Stimulated activated CD4-positive, alpha-beta T cell treated with anti-CD3 and anti-CD28 coated beads, Interleukin-2, amount 100 ng/mL, for 24 hours (primary cell): ENCODE measurements at regions not wholly inside any gene's neighbourhood (a gene's known extent, or its start where the extent isn't known, plus 50 kb on each side); places are given as distances from the start of the nearest gene placed in this dataset.

Experiments
- DNase-seq, 2 donors: peaks; one replicate each; pipeline ENCODE4 v3.0.0-alpha.2; 2020

GRCh38 chr13:82938644-82939043 lies 943.6 kb downstream of the SLITRK1 start:
- DNase-seq = no peak

DNA sequence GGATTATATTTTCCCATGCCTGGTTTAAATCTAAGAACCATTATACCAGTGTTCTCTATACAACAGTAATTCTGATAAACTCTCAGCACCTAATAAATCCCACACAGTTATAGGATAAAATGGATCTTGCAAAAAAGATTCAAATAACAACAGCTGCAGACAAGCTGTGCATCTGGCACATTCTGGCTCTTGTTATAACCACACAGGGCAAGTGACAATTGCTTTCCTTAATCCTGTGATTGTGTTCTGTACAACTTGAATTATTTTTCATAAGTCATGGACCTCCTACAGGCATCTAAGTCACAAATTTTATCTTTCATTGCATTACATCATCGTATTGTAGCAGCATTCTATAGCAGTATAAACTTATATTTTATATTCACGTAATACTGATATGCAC lies 948.3 kb downstream of the SLITRK1 start:
- DNase-seq = no peak

GRCh38 chr13:82925114-82925513 lies 957.2 kb downstream of the SLITRK1 start:
- no peak for DNase-seq

DNA sequence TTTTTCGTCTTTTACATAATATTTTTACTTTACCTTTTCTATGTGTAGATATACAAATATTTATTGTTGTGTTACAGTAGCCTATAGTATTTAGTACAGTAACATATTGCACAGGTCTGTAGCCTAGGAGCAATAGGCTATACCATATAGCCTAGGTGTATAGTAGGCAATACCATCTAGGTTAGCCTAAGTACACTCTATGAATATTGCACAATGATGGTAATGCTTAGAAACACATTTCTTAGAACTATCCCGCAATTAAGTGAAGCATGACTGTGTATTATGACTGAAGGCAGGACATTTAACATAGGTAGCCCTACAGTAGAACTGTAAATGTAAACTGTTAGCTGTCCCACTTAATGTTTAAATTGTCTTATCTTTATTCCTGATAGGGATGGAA lies 964.3 kb downstream of the SLITRK1 start:
- no peak for DNase-seq

DNA sequence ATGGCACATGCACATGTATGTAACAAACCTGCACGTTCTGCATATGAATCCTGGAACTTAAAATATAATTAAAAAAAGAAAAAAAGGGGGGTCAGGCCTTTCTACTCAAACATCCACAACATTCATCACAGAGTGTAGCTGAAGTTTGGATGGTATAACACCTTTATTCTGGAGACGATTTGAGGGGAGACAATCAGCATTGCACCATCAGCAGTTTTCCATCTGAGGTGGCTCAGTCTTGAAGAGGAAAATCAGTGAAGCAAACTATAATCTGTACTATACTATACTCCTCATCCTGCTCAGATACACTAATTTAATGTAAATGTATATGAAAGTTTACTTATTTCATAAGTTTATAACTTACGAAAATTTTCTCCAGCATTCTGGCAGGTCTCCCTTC lies 969.7 kb downstream of the SLITRK1 start:
- no peak for DNase-seq

DNA sequence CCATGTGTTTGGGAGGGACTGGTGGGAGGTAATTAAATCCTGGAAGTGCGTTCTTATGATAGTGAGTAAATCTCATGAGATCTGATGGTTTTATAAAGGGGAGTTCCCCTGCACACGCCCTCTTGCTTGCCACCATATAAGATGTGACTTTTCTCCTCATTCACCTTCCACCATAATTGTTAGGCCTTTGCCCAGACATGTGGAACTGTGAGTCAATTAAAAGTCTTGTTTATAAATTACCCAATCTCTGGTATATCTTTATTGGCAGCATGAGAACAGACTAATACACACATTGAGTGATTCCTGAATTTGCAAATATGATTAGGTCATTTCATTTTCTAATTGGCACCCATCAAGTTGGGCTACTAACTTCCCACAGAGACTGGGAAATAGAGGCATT lies 977.2 kb downstream of the SLITRK1 start:
- no peak for DNase-seq

DNA sequence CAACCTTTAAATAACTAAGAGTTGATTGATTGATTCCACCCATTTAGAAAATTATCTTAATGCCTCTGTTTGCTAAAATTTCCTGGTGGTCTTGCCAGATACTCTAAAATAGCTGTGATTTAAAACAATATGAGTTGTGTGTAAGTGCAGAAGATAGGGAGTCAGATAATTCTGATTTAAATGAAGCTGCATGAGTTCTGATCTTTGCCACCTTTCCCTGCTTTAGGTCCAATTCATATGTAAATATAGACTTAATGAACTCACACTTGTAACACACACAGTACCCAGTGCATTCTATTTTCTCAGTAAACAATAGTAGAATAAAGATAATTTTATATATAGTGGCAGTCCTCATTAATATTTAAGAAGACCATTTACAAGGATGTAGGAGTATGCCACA lies 981.8 kb downstream of the SLITRK1 start:
- DNase-seq = no peak

DNA sequence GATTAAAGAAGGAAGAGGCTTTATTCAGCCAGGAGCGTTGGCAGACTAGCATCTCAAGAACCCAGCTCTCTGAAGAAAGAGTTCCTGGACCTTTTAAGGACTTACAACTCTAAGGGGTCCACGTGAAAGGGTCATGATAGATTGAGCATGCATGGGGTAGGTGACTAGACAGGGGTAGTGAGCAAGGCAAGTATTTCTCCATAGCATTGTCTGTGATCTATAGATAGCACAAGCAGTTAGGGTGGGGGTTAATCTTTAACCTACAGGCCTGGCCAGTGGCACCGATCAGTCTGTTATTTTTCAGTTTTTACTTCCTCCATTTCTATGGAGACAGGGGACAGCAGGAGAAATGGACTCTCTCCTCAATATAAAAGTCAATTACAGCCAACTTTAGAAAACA lies 983.7 kb downstream of the SLITRK1 start:
- no peak for DNase-seq

DNA sequence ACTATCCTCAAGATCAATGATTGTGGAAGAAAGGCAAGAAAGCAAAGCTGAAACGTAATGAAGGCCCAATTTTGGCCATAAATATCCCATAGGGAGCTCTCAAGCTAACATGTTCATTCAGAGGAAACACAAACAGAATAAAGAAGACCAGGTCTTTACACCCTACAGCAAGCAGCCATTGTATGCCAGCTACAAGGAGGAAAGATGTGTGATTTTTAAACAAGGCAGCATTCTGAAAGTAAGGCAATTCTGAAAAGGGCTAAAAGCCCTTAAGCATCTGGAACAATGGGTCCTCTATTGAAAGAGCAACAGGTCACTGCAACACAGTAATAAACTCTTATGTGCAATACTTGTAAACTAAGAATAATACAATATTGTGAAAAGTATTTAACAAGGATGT lies 1002.4 kb downstream of the SLITRK1 start:
- DNase-seq = no peak

- DNase-seq = no peak
These were observed 1003.7 kb downstream of the SLITRK1 start for GRCh38 chr13:82878536-82878935.

DNA sequence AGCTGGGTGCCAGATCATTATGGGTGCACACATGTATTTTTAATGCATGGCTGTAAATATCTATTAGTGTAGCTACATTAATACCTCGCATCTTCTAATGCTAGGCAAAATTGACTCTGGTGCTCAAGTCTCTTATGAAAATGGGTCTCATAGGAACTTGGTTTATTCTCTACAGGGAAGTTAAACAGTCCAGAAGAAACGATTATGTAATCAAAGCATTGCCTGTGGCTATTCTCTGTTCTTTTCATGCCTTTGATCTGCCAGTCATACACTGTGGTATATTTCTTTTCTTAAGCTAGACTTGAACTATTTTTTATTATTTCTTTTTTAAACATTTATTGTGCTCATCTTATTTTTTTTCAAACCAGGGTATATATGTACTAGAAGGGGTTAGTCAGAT lies 1015.0 kb downstream of the SLITRK1 start:
- no peak for DNase-seq

GRCh38 chr13:82850644-82851043 lies 1031.6 kb downstream of the SLITRK1 start:
- no peak for DNase-seq

DNA sequence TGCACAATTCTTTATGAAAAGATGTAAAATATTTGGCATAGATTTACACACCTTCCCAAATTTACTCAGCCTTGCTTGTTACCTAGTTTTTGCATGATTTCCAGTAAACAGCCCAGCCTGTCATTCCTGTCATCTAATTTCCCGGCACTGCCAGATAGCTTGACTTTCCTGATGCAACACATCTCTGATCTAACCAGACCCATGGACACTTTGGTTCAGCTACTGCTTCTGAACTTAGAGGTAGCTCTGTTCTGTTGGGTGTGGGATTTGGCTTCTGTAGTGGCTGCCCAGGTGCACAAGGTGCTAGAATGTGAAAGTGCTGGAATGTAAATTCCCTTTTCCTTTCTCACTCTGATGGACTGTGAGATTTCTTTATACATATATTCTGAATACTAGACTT lies 1033.5 kb downstream of the SLITRK1 start:
- no peak for DNase-seq

DNA sequence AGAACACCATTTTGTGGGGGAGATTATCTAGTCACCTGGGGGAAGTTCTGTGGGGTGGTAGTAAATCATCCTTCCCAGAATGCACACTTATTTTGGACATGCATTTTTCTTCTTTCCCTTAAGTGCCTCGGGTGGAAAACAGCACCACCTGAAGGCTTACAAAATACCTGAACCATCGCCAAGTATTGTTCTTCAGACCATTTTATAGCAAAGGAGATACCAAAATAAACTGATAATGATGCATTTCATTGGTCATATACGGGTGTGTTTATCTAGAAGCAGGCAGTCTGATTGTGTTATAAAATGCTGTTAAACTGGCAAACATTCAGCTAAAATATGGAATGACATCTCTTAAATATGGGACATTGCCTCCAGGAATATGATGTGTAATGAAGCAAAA lies 1034.7 kb downstream of the SLITRK1 start:
- DNase-seq = no peak

GRCh38 chr13:82833923-82834322 lies 1048.4 kb downstream of the SLITRK1 start:
- DNase-seq = no peak

- DNase-seq = no peak
These were observed 1053.2 kb downstream of the SLITRK1 start for GRCh38 chr13:82829040-82829439.

DNA sequence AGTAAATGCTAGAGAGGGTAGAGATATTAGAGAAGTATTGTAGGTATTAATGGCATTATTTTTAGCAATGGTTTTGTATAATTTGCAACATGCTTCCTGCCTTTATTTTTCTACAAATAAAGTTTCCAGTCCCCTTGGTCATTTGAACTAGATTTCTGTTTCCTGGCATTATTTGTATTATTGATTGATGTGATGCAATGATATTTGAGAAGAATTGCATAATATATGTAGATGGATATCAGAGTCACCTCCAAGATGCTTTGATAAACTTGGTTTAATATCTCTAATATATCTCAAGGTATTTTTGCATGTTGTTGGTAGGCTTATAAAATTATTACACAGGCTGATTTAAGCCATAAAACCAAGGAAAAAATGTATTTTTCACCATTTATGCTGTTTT lies 1054.5 kb downstream of the SLITRK1 start:
- DNase-seq = no peak

- DNase-seq = no peak
These were observed 1059.3 kb downstream of the SLITRK1 start for GRCh38 chr13:82822935-82823334.

DNA sequence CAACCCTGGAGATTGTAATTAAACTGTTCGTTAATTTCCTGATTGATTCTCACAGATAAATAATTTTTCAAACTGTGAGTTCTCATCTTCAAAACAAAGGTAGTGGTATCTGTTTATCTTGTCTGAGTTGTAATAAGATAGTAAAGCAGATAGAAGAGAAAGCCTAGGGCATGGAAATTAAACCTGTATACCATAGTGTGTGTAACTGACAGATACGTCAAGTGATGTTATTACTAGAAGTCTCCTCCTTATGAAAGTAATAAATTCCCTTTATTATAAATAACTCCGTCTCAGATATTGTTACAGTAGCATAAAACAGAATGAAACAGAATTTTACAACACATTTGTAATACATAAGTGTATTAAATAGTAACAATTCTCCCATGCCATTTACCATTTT lies 1065.1 kb downstream of the SLITRK1 start:
- no peak for DNase-seq

DNA sequence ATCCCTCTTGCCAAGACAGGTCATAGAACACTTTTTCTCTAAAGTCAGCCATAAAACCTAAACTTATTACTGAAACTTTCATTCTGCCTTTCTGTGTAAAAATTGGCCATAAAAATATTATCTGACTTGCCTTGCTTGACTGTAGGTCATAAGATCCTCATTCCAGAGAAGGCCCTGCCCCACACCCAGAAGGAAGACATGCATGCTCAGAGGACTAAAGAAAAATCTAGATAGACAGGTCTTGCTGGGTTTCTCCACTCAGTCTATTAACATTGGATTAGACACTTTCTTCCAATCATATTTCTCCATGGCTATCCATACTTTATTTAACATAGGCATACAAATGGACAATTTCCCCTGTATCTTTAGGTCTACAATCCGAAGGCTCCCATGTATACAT lies 1066.5 kb downstream of the SLITRK1 start:
- DNase-seq = no peak

- DNase-seq = no peak
These were observed 1078.9 kb downstream of the SLITRK1 start for GRCh38 chr13:82803341-82803740.

- DNase-seq = no peak
These were observed 1079.7 kb downstream of the SLITRK1 start for GRCh38 chr13:82802528-82802927.

DNA sequence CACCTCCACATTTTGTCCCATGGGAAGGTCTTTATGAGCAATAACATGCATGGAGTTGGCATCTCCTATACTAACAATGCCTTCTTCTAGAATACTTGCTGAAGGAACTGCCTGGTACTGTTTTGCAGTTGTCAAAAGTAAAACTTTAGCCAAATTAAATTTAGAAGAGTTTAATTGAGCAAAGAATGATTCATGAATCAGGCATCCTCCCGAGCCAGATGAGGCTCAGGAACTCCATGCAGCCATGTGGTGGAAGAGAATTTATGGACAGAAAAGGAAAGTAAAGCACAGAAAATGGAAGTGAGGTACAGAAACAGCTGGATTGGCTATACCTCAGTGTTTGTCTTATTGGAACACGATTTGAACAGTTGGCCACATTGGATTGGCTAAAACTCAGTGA lies 1081.9 kb downstream of the SLITRK1 start:
- no peak for DNase-seq

- DNase-seq = no peak
These were observed 1084.4 kb downstream of the SLITRK1 start for GRCh38 chr13:82797876-82798275.

DNA sequence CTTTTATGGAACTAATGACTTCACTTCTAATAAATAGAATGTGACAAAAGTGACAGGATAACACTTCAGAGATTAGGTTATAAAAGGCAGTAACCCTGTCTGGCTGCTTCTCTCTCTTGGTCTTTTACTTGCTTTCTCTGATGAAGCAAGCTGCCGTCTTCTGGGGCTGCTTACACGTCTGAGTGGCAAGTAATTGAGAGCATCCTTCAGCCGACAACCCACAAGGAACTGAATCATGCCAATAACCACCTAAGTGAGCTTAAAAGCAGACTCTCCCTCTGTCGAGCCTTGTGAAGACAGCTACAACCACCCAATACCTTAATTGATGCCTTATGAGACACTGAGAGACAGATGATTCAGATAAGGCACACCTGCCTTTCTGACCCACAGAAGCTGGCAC lies 1091.2 kb downstream of the SLITRK1 start:
- DNase-seq = no peak

DNA sequence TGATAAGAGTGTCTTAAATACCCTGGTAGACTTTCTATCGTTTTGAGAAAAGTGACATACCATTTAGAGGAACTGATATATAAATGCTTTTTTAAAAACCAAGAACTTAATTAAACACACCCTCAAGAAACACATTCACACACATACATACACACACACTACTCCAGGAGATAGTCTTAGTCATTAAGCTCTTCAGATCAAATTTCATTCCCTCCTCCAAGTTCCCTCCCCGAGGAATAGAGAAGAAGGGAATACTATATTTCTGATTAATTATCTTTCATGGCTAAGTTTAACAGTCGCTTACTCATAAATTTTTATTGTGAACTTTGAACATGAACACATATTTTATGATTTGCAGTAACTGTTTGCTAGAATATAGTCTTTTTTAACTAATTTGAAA lies 1109.5 kb downstream of the SLITRK1 start:
- no peak for DNase-seq
